SW 1271 (cell line): ENCODE measurements at regions not wholly inside any gene's neighbourhood (a gene's known extent, or its start where the extent isn't known, plus 50 kb on each side); places are given as distances from the start of the nearest gene placed in this dataset.
"Not testable (repeated sequence)": the region's sequence is repeated elsewhere in the genome, so short reads cannot be mapped to it uniquely, and the experiment has no call there.

Experiments used
- DNase-seq, 2 experiments: peaks; one replicate each; lab custom pipeline; 2025; lab: John Stamatoyannopoulos, UW

GRCh38 chr14:106488291-106488690, 961.9 kb downstream of the TMEM121 start:
- DNase-seq, result no peak

- no peak for DNase-seq
These were observed 962.9 kb downstream of the TMEM121 start for GRCh38 chr14:106489112-106489881.

GRCh38 chr14:106490442-106490841, 964.1 kb downstream of the TMEM121 start:
- no peak for DNase-seq

- DNase-seq, result peak in 1 of 2 experiments; percentile 25
These were observed 965.5 kb downstream of the TMEM121 start for GRCh38 chr14:106491851-106492250.

GRCh38 chr14:106493962-106494823, 967.8 kb downstream of the TMEM121 start:
- no peak for DNase-seq

GRCh38 chr14:106500571-106500970, 974.2 kb downstream of the TMEM121 start:
- DNase-seq, result no peak

- no peak for DNase-seq
These were observed 975.5 kb downstream of the TMEM121 start for GRCh38 chr14:106501898-106502297.

- DNase-seq, result no peak
These were observed 979.0 kb downstream of the TMEM121 start for GRCh38 chr14:106505366-106505765.

GRCh38 chr14:106506881-106507305, 980.5 kb downstream of the TMEM121 start:
- no peak for DNase-seq

GRCh38 chr14:106507354-106507753, 981.0 kb downstream of the TMEM121 start:
- no peak for DNase-seq

- no peak for DNase-seq
These were observed 981.8 kb downstream of the TMEM121 start for GRCh38 chr14:106508216-106508615.

GRCh38 chr14:106509176-106509575, 982.8 kb downstream of the TMEM121 start:
- no peak for DNase-seq

GRCh38 chr14:106509807-106510206, 983.4 kb downstream of the TMEM121 start:
- no peak for DNase-seq

GRCh38 chr14:106511006-106511799, 984.8 kb downstream of the TMEM121 start:
- no peak for DNase-seq

- DNase-seq, result no peak
These were observed 985.4 kb downstream of the TMEM121 start for GRCh38 chr14:106511800-106512198.

- no peak for DNase-seq
These were observed 986.9 kb downstream of the TMEM121 start for GRCh38 chr14:106513302-106513701.

- DNase-seq, result no peak
These were observed 991.9 kb downstream of the TMEM121 start for GRCh38 chr14:106518054-106518943.

- not testable (repeated sequence) for DNase-seq
These were observed 995.7 kb downstream of the TMEM121 start for GRCh38 chr14:106522118-106522517.

- DNase-seq, result no peak
These were observed 996.6 kb downstream of the TMEM121 start for GRCh38 chr14:106522990-106523389.

- peak in 1 of 2 experiments; percentile 6 for DNase-seq
These were observed 1002.3 kb downstream of the TMEM121 start for GRCh38 chr14:106528717-106529116.

- DNase-seq, result no peak
These were observed 1003.6 kb downstream of the TMEM121 start for GRCh38 chr14:106530031-106530422.
